Upper lobe of left lung (tissue), 6 donors: ENCODE measurements at regions not wholly inside any gene's neighbourhood (a gene's known extent, or its start where the extent isn't known, plus 50 kb on each side); places are given as distances from the start of the nearest gene placed in this dataset.
"Not testable (repeated sequence)": the region's sequence is repeated elsewhere in the genome, so short reads cannot be mapped to it uniquely, and the experiment has no call there.

Experiments used
- ATAC-seq, 2 donors: fragments of 200-7000 bp; cut with Tn5 transposase; one replicate each; pipeline ENCODE4 v1.9.1; 2022; ENCODE audit warnings: mild to moderate bottlenecking in 2 of 2, moderate library complexity in 2 of 2; ENCODE audit not compliant: low FRiP score in 2 of 2
- DNase-seq, 2 donors: peaks; one replicate each; pipeline ENCODE4 v3.0.0-alpha.2; 2019 to 2020
- H3K27ac ChIP-seq, 4 donors: fragments of 200-600 bp; sonication (generic); one replicate each; pipeline ENCODE4 v1.5.1; 2016 to 2019
- H3K27me3 ChIP-seq, 4 donors: fragments of 200-600 bp; sonication (generic); one replicate each; pipeline ENCODE4 v1.5.1; 2017 to 2019
- H3K36me3 ChIP-seq, 4 donors: fragments of 200-600 bp; sonication (generic); one replicate each; pipeline ENCODE4 v1.5.1; 2016 to 2019
- H3K4me1 ChIP-seq, 4 donors: fragments of 200-600 bp; sonication (generic); one replicate each; pipeline ENCODE4 v1.5.1; 2018 to 2019
- H3K4me3 ChIP-seq, 4 donors: fragments of 200-600 bp; sonication (generic); one replicate each; pipeline ENCODE4 v1.5.1; 2017 to 2019; ENCODE audit warnings: mild to moderate bottlenecking in 2 of 4, moderate library complexity in 1 of 4
- H3K9me3 ChIP-seq, 4 donors: fragments of 200-600 bp; sonication (generic); one replicate each; pipeline ENCODE4 v1.5.1; 2018 to 2019
- EP300 ChIP-seq, 4 donors: sonication (generic); formaldehyde crosslinking; IDR thresholded peaks; one replicate each; pipeline ENCODE4 v1.5.1; 2017; ENCODE audit warnings: antibody characterized with exemption in 4 of 4, control low read depth in 2 of 4
- POLR2A ChIP-seq, 4 donors: fragments of 450-650 bp; IDR thresholded peaks; one replicate each; pipeline ENCODE4 v1.5.1; 2016 to 2017; ENCODE audit warnings: antibody characterized with exemption in 4 of 4, mild to moderate bottlenecking in 2 of 4
- POLR2AphosphoS5 ChIP-seq, 2 donors: sonication (generic); formaldehyde crosslinking; IDR thresholded peaks; one replicate each; pipeline ENCODE4 v1.5.1; 2017; ENCODE audit warnings: antibody characterized with exemption in 2 of 2
- WGBS, 2 donors: methylation state at CpG; one replicate each; pipeline ENCODE4 v1.1.5; 2017 to 2018; 5-methylcytosine and 5-hydroxymethylcytosine counted together
- TF ChIP-seq, protein P1 (sequence below), 6 experiments: fragments of 450-650 bp in 4 of 6; fragments of 200-600 bp in 2 of 6; sonication (generic) in 2 of 6; IDR thresholded peaks; one replicate each; pipeline ENCODE4 v1.5.1; 2016 to 2019; ENCODE audit warnings: antibody characterized with exemption in 6 of 6
- donor health status: DM: no; HTN: no; CAD: no; lungs with moderate emphysema.
- donor health status: DM: no; HTN: yes; CAD: no; lungs with severe emphysema.

GRCh38 chr9:29616844-29617243, 2043.6 kb upstream of the C9orf72 start:
- H3K36me3 ChIP-seq, result no peaks in the 10 kb centered on the region
- DNase-seq, result no peak
- no peak for TF ChIP-seq POLR2A (IDR thresholded peaks at IDR 0.05)
- TF ChIP-seq POLR2AphosphoS5 (IDR thresholded peaks at IDR 0.05), result no peak
- TF ChIP-seq, protein P1, sequence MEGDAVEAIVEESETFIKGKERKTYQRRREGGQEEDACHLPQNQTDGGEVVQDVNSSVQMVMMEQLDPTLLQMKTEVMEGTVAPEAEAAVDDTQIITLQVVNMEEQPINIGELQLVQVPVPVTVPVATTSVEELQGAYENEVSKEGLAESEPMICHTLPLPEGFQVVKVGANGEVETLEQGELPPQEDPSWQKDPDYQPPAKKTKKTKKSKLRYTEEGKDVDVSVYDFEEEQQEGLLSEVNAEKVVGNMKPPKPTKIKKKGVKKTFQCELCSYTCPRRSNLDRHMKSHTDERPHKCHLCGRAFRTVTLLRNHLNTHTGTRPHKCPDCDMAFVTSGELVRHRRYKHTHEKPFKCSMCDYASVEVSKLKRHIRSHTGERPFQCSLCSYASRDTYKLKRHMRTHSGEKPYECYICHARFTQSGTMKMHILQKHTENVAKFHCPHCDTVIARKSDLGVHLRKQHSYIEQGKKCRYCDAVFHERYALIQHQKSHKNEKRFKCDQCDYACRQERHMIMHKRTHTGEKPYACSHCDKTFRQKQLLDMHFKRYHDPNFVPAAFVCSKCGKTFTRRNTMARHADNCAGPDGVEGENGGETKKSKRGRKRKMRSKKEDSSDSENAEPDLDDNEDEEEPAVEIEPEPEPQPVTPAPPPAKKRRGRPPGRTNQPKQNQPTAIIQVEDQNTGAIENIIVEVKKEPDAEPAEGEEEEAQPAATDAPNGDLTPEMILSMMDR (IDR thresholded peaks at IDR 0.05), result no peak
- TF ChIP-seq EP300 (IDR thresholded peaks at IDR 0.05), result no peak
- H3K9me3 ChIP-seq, result no peaks in the 10 kb centered on the region
- 61 to 75% methylated on average over 2 of the region's 2 CpGs for WGBS, 2 donors
- no peak for ATAC-seq
- H3K27ac ChIP-seq, result no peak overlapping the region
- no peak overlapping the region for H3K4me3 ChIP-seq
- no peaks in the 10 kb centered on the region for H3K4me1 ChIP-seq
- no peaks in the 10 kb centered on the region for H3K27me3 ChIP-seq

- no peak overlapping the region for H3K4me3 ChIP-seq
- 25 to 49% methylated on average over 2 of the region's 2 CpGs for WGBS, 2 donors
- no peak for ATAC-seq
- no peaks in the 10 kb centered on the region for H3K36me3 ChIP-seq
- no peaks in the 10 kb centered on the region for H3K4me1 ChIP-seq
- no peak for TF ChIP-seq POLR2A (IDR thresholded peaks at IDR 0.05)
- TF ChIP-seq EP300 (IDR thresholded peaks at IDR 0.05), result no peak
- TF ChIP-seq, protein P1 (IDR thresholded peaks at IDR 0.05), result no peak
- no peak for TF ChIP-seq POLR2AphosphoS5 (IDR thresholded peaks at IDR 0.05)
- no peaks in the 10 kb centered on the region for H3K9me3 ChIP-seq
- no peak overlapping the region for H3K27ac ChIP-seq
- no peak for DNase-seq
- H3K27me3 ChIP-seq, result no peaks in the 10 kb centered on the region
Observed at GRCh38 chr9:29625292-29625731, 2052.0 kb upstream of the C9orf72 start.

DNA sequence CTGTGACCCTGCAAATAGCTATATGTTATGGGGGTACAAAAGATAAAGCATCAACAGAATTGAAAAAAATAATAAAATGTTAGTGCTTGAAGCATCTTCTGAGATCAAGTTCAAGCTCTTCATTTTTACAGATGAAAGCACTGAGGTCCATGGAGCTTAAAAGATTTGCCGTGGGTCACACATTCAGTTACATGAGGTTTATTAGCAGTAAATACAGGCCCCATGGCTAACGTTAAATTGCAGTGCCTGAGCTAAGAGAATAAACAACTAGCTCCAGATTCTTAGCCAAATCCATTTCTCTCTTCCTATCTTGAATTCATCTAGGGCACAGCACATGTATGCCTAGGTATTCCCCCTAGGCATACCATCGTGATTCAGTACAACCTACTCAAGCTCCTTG, 2052.7 kb upstream of the C9orf72 start:
- H3K27me3 ChIP-seq, result no peaks in the 10 kb centered on the region
- WGBS, 2 donors, result 57% methylated on average over 2 to 3 of the region's 3 CpGs
- H3K9me3 ChIP-seq, result no peaks in the 10 kb centered on the region
- no peaks in the 10 kb centered on the region for H3K36me3 ChIP-seq
- H3K4me1 ChIP-seq, result no peaks in the 10 kb centered on the region
- DNase-seq, result no peak
- TF ChIP-seq POLR2A (IDR thresholded peaks at IDR 0.05), result no peak
- TF ChIP-seq, protein P1 (IDR thresholded peaks at IDR 0.05), result no peak
- no peak overlapping the region for H3K4me3 ChIP-seq
- H3K27ac ChIP-seq, result no peak overlapping the region
- ATAC-seq, result no peak

DNA sequence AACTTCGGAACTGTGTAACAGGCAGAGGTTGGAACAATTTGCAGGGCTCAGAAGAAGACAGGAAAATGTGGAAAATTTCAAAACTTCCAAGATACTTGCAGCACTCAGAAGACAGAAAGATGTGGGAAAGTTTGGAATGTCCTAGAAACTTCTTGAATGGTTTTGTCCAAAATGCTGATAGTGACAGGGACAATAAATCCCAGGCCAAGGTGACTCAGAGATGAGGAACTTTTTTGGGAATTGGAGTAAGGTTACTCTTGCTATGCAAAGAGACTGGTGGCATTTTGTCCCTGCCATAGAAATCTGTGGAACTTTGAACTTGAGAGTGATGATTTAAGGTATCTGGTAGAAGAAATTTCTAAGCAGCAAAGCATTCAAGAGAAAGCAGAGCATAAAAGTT, 2055.6 kb upstream of the C9orf72 start:
- not testable (repeated sequence) for DNase-seq, H3K36me3 ChIP-seq, ATAC-seq, H3K27ac ChIP-seq, H3K4me3 ChIP-seq, H3K4me1 ChIP-seq, H3K27me3 ChIP-seq, H3K9me3 ChIP-seq
- 71 to 88% methylated on average over 1 of the region's 1 CpG for WGBS, 2 donors

DNA sequence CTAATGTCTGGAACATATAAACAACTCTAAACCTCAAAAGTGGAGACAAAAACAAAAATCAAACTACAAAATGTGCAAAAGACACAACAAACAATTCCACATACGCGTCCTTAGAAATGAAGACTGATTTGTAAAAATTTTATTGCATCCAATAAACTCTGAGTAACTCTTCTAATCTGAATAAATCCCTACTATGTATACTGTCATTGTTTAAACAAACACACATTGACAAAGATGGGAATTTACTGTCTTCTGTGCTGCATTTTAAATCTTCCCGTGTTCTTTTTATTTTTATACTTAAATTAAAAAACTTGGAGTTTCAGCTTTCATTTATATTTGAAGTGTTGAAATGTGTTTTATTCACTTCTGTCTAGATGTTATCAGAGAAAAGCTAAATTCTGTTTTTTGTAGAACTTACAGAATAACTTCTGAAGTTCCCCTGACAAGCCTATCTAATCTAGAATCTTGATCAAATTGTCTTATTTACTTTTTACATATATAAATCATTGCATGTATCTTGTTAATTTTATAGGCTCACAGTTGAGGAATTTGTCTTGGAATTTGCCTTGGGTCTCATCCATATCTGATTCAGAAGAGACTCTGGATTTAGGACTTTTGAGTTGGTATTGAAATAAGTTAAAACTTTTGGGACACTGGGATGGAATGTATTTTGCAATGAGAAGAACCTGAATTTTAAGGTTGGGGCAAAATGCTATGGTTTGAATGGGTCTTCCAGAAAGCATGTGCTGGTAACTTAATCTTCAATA, 2064.4 kb upstream of the C9orf72 start:
- DNase-seq, result no peak
- no peaks in the 10 kb centered on the region for H3K9me3 ChIP-seq
- ATAC-seq, result no peak
- H3K4me3 ChIP-seq, result no peak overlapping the region
- no peaks in the 10 kb centered on the region for H3K27me3 ChIP-seq
- H3K36me3 ChIP-seq, result no peaks in the 10 kb centered on the region
- H3K4me1 ChIP-seq, result no peaks in the 10 kb centered on the region
- TF ChIP-seq POLR2AphosphoS5 (IDR thresholded peaks at IDR 0.05) (no peak), EP300 (IDR thresholded peaks at IDR 0.05) (no peak), POLR2A (IDR thresholded peaks at IDR 0.05) (no peak)
- TF ChIP-seq, protein P1 (IDR thresholded peaks at IDR 0.05), result no peak
- no peak overlapping the region for H3K27ac ChIP-seq
- 89 to 94% methylated on average over 3 of the region's 3 CpGs for WGBS, 2 donors
